K562 (cell line): ENCODE measurements at regions not wholly inside any gene's neighbourhood (a gene's known extent, or its start where the extent isn't known, plus 50 kb on each side); places are given as distances from the start of the nearest gene placed in this dataset.

Experiments
- ATAC-seq: fragments of 200-7000 bp; cut with Tn5 transposase; 3 replicates; pipeline ENCODE4 v1.9.1; 2020; ENCODE audit warnings: moderate library complexity
- BruUV-seq: library from RNA; stranded (reverse); fragments of 400-500 nt; replicated peaks from 2 replicates; lab custom pipeline; 2021; lab: Mats Ljungman, UMichigan
- CTCF ChIA-PET: fragments of 300-600 bp; formaldehyde crosslinking; extraction: SDS; loops from one replicate; lab custom pipeline; 2021; ENCODE audit warnings: low intra/inter-chr PET ratio; lab: Yijun Ruan, JAX
- POLR2A ChIA-PET: fragments of 300-600, 350-650 bp; sonication (Branson Sonifier 250); formaldehyde crosslinking; extraction: SDS; loops from one replicate; lab custom pipeline; 2021; ENCODE audit warnings: antibody characterized with exemption, inconsistent platforms; lab: Yijun Ruan, JAX
- DNase-seq, 4 experiments: peaks; one replicate each; pipeline versions ENCODE4 v3.0.0 to v3.0.0-alpha.2; 2011 to 2018; ENCODE audit warnings: low spot score in 3 of 4, mixed read lengths in 3 of 4; ENCODE audit errors: extremely low read depth in 1 of 4
- FAIRE-seq: peaks from 2 replicates; lab custom pipeline; 2011; peaks lifted over from hg19 to GRCh38; lab: Jason Lieb, UNC
- H2AFZ ChIP-seq: 2 replicates; pipeline ENCODE4 v1.6.0; 2011; ENCODE audit warnings: low read depth, low read length, control low read depth, inconsistent platforms
- H3K27ac ChIP-seq: fragments of 200-600 bp; 3 replicates; pipeline ENCODE4 v1.8.0; 2011; ENCODE audit warnings: low read depth, mild to moderate bottlenecking, control low read depth, inconsistent platforms, low read length, moderate library complexity, mixed read lengths; ENCODE audit errors: extremely low read depth
- H3K27me3 ChIP-seq, 2 experiments: fragments of 300-600 bp in 1 of 2; 2 replicates in 1 of 2; 3 replicates in 1 of 2; pipeline versions ENCODE4 v1.6.0 to v1.8.0; 2011; ENCODE audit warnings: inconsistent platforms in 2 of 2, low read length in 2 of 2, mild to moderate bottlenecking in 1 of 2, mixed read lengths in 1 of 2, moderate library complexity in 1 of 2; ENCODE audit not compliant: control insufficient read depth in 2 of 2, insufficient read depth in 2 of 2
- H3K36me3 ChIP-seq: fragments of 300-600 bp; 3 replicates; pipeline ENCODE4 v1.8.0; 2011; ENCODE audit warnings: mild to moderate bottlenecking, low read length, inconsistent platforms; ENCODE audit not compliant: control insufficient read depth, insufficient read depth
- H3K4me1 ChIP-seq, 2 experiments: fragments of 200-600 bp in 1 of 2; replicated peaks in 1 of 2; 2 replicates in 1 of 2; 3 replicates in 1 of 2; pipeline versions ENCODE4 v1.5.1 to v1.8.0; 2011; ENCODE audit warnings: inconsistent platforms in 2 of 2, low read length in 2 of 2, mild to moderate bottlenecking in 1 of 2, mixed read lengths in 1 of 2, moderate library complexity in 1 of 2; ENCODE audit not compliant: control insufficient read depth in 2 of 2, insufficient read depth in 2 of 2
- H3K4me2 ChIP-seq: 2 replicates; pipeline ENCODE4 v1.6.1; 2011; ENCODE audit warnings: low read length, control low read depth, inconsistent platforms, mixed read lengths; ENCODE audit not compliant: insufficient read depth
- H3K4me3 ChIP-seq: fragments of 200-600 bp; sonication (generic), shearing (Covaris generic); 2 replicates; pipeline ENCODE4 v1.5.1; 2016; ENCODE audit warnings: control low read depth, inconsistent platforms
- H3K79me2 ChIP-seq: fragments of 200-600 bp; 3 replicates; pipeline ENCODE4 v1.8.0; 2011; ENCODE audit warnings: low read length, inconsistent platforms; ENCODE audit not compliant: control insufficient read depth, insufficient read depth
- H3K9ac ChIP-seq, 2 experiments: 2 replicates each; pipeline versions ENCODE4 v1.6.0 to v1.6.1; 2011; ENCODE audit warnings: low read depth in 2 of 2, low read length in 2 of 2, control low read depth in 1 of 2, inconsistent platforms in 1 of 2, mild to moderate bottlenecking in 1 of 2, mixed read lengths in 1 of 2; ENCODE audit not compliant: insufficient read depth in 1 of 2
- H3K9me1 ChIP-seq: one replicate; pipeline ENCODE4 v1.6.0; 2011; ENCODE audit warnings: inconsistent platforms, mild to moderate bottlenecking, low read length, moderate library complexity; ENCODE audit not compliant: control insufficient read depth, insufficient read depth
- H3K9me3 ChIP-seq: replicated peaks from 2 replicates; pipeline ENCODE4 v1.5.1; 2011; ENCODE audit warnings: low read depth, low read length, inconsistent platforms; ENCODE audit not compliant: control insufficient read depth, insufficient read depth
- H4K20me1 ChIP-seq: replicated peaks from 2 replicates; pipeline ENCODE4 v1.6.1; 2011; ENCODE audit warnings: low read length, inconsistent platforms, mixed read lengths; ENCODE audit not compliant: control insufficient read depth, insufficient read depth
- CBFB ChIP-seq: sonication (generic); formaldehyde crosslinking; IDR thresholded peaks from 2 replicates; pipeline ENCODE4 v1.4.0; 2020; ENCODE audit warnings: mild to moderate bottlenecking, missing genetic modification reagents
- ZNF311 ChIP-seq: fragments of 250-450 bp; sonication (Bioruptor Pico); IDR thresholded peaks from 2 replicates; pipeline ENCODE4 v1.4.0; 2020; ENCODE audit warnings: mild to moderate bottlenecking, moderate library complexity
- ZNF318 ChIP-seq, 2 experiments: fragments of 450-650 bp; IDR thresholded peaks; 2 replicates each; pipeline ENCODE4 v1.6.1; 2016; ENCODE audit warnings: mild to moderate bottlenecking in 2 of 2, borderline replicate concordance in 1 of 2, low read depth in 1 of 2, moderate library complexity in 1 of 2
- WGBS: fragments of 100-300 bp; shearing (Covaris generic); methylation state at CpG from one replicate; pipeline ENCODE4 v1.1.6; 2016; ENCODE audit warnings: low coverage, mixed read lengths; ENCODE audit not compliant: insufficient coverage; ENCODE audit errors: missing lambda C conversion rate; 5-methylcytosine and 5-hydroxymethylcytosine counted together
- in situ Hi-C: fragments of 300-500 bp; cut with MboI; formaldehyde crosslinking; loops from 4 replicates; pipeline ENCODE4 v1.15.0; 2018; ENCODE audit warnings: inconsistent platforms, mixed read lengths
- intact Hi-C: fragments of 100-400 bp; cut with micrococcal nuclease; formaldehyde crosslinking; loops from 2 replicates; pipeline ENCODE4 v1.14.2; 2022

DNA sequence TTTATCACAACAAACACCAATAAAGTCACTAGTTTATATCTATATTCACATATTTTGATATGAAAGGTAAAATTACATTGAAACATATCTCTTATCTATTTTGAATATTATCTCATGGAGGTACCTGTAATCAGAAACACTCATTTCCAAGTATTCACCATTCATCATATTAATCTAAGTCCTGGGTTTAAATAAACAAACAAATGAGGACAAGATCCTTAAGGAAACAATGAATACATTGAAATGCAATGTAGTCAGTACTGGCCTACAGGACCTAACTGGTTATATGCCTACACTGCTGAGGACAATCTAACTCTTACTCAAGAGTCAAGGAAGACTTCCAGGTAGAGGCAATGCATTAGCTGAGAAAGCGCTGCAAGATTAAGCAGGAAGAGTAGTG lies 1411.9 kb upstream of the RAG2 start:
- DNase-seq (no peak), ATAC-seq (no peak), FAIRE-seq (no peak)
- POLR2A ChIA-PET: no interaction called here
- no TSS peak for BruUV-seq
- no peak overlapping the region for H3K9ac ChIP-seq
- no peak overlapping the region for H2AFZ ChIP-seq
- H3K36me3 ChIP-seq: no peaks in the 10 kb centered on the region
- H3K4me2 ChIP-seq: no peak overlapping the region
- H3K27me3 ChIP-seq: no peaks in the 10 kb centered on the region
- no peaks in the 10 kb centered on the region for H3K9me3 ChIP-seq
- H3K79me2 ChIP-seq: no peaks in the 10 kb centered on the region
- WGBS: 0% methylated on average over 1 of the region's 1 CpG
- H4K20me1 ChIP-seq: no peaks in the 10 kb centered on the region
- H3K9me1 ChIP-seq: no peaks in the 10 kb centered on the region
- intact Hi-C loops (no loop called here), in situ Hi-C loops (no loop called here)
- H3K4me1 ChIP-seq: no peaks in the 10 kb centered on the region
- H3K27ac ChIP-seq: no peak overlapping the region
- CTCF ChIA-PET: no interaction called here
- H3K4me3 ChIP-seq: no peak overlapping the region
- TF ChIP-seq ZNF311 (CRISPR knock-in tag) (no peak), ZNF318 (IDR thresholded peaks at IDR 0.05; ENCODE audit: borderline replicate concordance in 1 of 2, low read depth in 1 of 2) (no peak), CBFB (CRISPR knock-in tag) (no peak)
